SKM-1 treated with dmso at 0.1 percent for 144 hours (cell line): ENCODE measurements at regions not wholly inside any gene's neighbourhood (a gene's known extent, or its start where the extent isn't known, plus 50 kb on each side); places are given as distances from the start of the nearest gene placed in this dataset.
A peak's percentile ranks its signal among the peaks of the same experiment; 100 is the strongest.

Source experiments
- DNase-seq: peaks from one replicate; lab custom pipeline; 2025; ENCODE audit not compliant: unreplicated experiment; lab: John Stamatoyannopoulos, UW

GRCh38 chr12:126773012-126773411 is 1494.0 kb upstream of the TMEM132C start:
- DNase-seq = no peak

GRCh38 chr12:126773491-126773890 is 1493.5 kb upstream of the TMEM132C start:
- no peak for DNase-seq

GRCh38 chr12:126776026-126776655 is 1490.8 kb upstream of the TMEM132C start:
- no peak for DNase-seq

- no peak for DNase-seq
These were observed 1486.6 kb upstream of the TMEM132C start for GRCh38 chr12:126780343-126780742.

GRCh38 chr12:126781593-126781992 is 1485.4 kb upstream of the TMEM132C start:
- no peak for DNase-seq

GRCh38 chr12:126782083-126782482 is 1484.9 kb upstream of the TMEM132C start:
- DNase-seq = no peak

GRCh38 chr12:126784328-126784921 is 1482.5 kb upstream of the TMEM132C start:
- DNase-seq = peak; percentile 5

- DNase-seq = no peak
These were observed 1477.0 kb upstream of the TMEM132C start for GRCh38 chr12:126789963-126790362.

DNA sequence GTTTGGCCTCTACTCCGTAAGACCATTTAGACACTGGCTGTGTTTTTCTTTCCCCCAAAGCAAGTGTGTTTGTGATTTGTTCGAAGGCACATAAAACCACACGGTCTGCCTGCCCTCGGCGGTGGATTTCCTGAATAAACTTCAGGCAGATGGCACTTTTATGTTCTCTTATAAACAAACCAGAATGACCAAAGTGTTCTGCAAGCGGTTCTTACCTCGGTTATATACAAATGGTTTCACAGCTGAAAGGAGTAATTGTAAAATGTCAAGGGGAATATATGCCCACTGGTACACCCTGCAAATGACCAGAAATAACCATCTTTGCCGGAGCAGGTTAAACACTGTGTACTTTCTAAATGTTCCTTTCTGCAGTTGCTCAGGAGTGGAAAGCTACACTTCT is 1475.8 kb upstream of the TMEM132C start:
- no peak for DNase-seq

- no peak for DNase-seq
These were observed 1474.6 kb upstream of the TMEM132C start for GRCh38 chr12:126792411-126792810.

GRCh38 chr12:126797525-126797924 is 1469.4 kb upstream of the TMEM132C start:
- no peak for DNase-seq

- DNase-seq = no peak
These were observed 1468.5 kb upstream of the TMEM132C start for GRCh38 chr12:126798449-126798848.

GRCh38 chr12:126807312-126807865 is 1459.6 kb upstream of the TMEM132C start:
- no peak for DNase-seq

GRCh38 chr12:126811391-126811790 is 1455.6 kb upstream of the TMEM132C start:
- DNase-seq = no peak

- no peak for DNase-seq
These were observed 1447.4 kb upstream of the TMEM132C start for GRCh38 chr12:126819554-126819953.

DNA sequence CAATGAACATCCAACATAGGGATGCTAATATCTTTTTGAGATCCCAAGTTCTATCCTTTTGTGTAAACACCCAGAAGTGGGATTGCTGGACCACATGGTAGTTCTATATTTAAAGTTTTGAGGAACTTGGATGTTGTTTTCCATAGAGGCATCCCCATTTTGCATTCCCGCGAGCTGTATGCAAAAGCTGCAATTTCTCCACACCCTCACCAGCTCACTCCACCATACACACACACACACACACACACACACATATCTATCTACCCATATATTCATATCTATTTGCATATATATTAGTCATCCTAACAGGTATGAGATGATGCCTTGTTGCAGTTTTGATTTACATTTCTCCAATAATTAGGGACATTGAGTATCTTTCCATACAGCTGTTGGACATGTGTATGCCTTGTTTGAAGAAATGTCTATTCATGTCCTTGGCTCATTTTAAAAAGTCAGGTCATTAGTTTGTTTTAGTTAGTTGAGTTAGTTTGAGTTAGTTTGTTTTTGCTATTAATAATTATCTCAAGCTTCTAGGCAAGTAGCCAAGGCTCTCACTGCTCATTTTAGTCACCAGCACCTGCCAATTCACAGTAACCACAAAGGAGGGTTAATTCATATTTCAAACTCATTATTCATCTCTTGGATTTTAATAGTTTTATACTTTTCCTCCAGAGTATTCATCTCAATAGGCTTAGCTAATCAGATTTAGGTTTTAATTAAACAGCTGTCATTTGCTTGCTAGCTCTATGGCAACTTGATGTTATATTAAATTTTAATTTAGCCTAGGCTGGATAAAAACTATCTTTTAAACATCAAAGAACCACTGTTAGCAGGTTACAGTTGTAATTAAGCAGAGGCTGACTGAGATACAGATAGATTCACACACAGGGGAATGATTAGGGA is 1435.9 kb upstream of the TMEM132C start:
- DNase-seq = no peak

- no peak for DNase-seq
These were observed 1429.3 kb upstream of the TMEM132C start for GRCh38 chr12:126837697-126838096.

GRCh38 chr12:126843915-126844669 is 1422.9 kb upstream of the TMEM132C start:
- no peak for DNase-seq

DNA sequence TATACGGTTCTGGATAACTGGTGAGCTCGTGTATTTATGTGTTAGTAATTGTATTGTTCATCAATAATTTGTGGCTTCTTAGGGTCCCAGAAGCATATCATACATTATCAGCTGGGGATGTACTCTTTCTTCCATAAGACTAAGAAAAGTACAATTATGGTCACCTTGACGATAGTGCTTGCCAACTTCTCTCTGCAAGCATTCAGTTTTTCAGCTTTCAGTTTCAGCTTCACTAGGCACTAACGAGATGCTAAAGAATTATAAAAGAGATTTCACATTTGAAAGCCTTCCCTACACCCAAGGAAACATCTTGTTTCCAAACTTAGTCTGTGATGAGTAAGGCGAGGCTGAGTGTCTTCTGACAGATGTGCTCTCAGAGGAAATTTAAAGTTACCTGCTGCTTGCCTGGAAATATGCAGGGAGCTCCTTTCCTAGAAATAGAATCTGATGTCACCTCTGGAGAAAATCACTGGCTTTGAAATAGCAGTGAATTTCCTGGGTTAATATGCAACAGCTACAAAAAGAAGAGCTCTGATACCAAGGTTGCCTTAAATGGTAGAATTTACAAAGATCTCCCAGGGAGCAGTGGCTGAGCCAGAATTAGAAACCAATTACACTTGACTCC is 1419.9 kb upstream of the TMEM132C start:
- no peak for DNase-seq

DNA sequence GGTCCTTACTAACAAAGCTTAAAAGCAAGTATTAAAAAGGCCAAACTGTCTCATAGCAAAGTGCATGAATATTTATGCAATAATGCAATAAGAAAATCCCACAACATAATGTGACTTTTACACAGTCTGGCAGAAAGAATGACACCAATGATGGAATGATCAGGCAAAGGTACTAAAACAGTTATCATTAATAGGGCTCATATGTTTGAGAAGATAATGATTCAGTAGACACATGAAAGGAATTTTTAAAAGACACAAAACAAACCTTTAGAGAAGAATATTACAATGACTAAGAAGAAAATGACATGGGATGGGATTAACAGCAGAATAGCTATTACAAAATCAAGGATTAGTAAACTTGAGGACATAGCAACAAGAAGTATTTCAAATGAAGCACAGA is 1411.2 kb upstream of the TMEM132C start:
- no peak for DNase-seq

- DNase-seq = no peak
These were observed 1410.0 kb upstream of the TMEM132C start for GRCh38 chr12:126856958-126857357.
